Stimulated activated CD8-positive, alpha-beta memory T cell treated with anti-CD3 and anti-CD28 coated beads, Interleukin-12 subunit alpha, Interleukin-12 subunit beta, amount 100 ng/mL, for 24 hours (primary cell): ENCODE measurements at regions not wholly inside any gene's neighbourhood (a gene's known extent, or its start where the extent isn't known, plus 50 kb on each side); places are given as distances from the start of the nearest gene placed in this dataset.
"Not testable (repeated sequence)": the region's sequence is repeated elsewhere in the genome, so short reads cannot be mapped to it uniquely, and the experiment has no call there.

Source experiments
- DNase-seq: peaks from one replicate; pipeline ENCODE4 v3.0.0-alpha.2; 2020; ENCODE audit errors: extremely low read depth

- not testable (repeated sequence) for DNase-seq
Observed at GRCh38 chr20:50448625-50449403, 61.4 kb upstream of the PTPN1 start.

GRCh38 chr20:50449738-50450492 lies 60.3 kb upstream of the PTPN1 start:
- DNase-seq = no peak

DNA sequence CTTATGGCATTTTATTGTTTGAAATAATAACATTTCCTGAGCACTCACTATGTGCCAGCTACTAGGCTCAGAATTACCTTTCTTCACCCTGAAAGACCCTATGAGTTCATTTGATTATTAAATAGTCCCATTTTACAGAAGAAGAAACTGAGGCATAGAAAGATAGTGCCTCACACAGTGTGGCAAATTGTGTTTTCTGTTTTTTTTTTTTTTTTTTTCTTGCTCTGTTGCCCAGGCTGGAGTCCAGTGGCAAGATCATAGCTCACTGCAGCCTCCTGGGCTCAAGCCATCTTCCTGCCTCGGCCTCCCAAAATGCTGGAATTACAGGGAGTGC lies 59.7 kb upstream of the PTPN1 start:
- DNase-seq = no peak

- DNase-seq = no peak
Observed at GRCh38 chr20:50450881-50451752, 59.1 kb upstream of the PTPN1 start.

DNA sequence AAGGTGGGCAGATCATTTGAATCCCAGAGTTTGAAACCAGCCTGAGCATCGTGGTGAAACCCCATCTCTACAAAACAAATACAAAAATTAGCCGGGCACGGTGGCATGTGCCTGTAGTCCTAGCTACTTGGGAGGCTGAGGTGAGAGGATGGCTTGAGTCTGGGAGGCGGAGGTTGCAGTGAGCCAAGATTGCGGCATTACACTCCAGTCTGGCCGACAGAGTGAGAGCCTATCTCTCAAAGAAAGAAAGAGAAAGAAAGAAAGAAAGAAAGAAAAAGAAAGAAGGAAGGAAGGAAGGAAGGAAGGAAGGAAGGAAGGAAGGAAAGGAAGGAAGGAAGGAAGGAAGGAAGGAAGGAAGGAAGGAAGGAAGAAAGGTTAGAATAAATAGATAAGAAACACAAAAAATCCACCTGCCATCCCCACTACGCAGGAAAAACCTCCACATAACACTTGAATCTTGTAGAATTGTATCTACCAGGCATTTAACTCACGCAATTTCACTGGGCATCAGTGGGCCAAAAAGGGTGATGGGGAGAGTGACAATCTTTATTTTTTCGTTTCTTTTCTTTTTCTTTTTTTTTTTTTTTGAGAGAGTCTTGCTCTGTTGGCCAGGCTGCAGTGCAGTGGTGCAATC lies 58.3 kb upstream of the PTPN1 start:
- not testable (repeated sequence) for DNase-seq

- DNase-seq = no peak
Observed at GRCh38 chr20:50453533-50454244, 56.5 kb upstream of the PTPN1 start.

GRCh38 chr20:50455245-50455644 lies 54.9 kb upstream of the PTPN1 start:
- DNase-seq = not testable (repeated sequence)

GRCh38 chr20:50455656-50456451 lies 54.3 kb upstream of the PTPN1 start:
- no peak for DNase-seq

- DNase-seq = no peak
Observed at GRCh38 chr20:50456452-50457324, 53.5 kb upstream of the PTPN1 start.

GRCh38 chr20:50459124-50459918 lies 50.9 kb upstream of the PTPN1 start:
- no peak for DNase-seq

DNA sequence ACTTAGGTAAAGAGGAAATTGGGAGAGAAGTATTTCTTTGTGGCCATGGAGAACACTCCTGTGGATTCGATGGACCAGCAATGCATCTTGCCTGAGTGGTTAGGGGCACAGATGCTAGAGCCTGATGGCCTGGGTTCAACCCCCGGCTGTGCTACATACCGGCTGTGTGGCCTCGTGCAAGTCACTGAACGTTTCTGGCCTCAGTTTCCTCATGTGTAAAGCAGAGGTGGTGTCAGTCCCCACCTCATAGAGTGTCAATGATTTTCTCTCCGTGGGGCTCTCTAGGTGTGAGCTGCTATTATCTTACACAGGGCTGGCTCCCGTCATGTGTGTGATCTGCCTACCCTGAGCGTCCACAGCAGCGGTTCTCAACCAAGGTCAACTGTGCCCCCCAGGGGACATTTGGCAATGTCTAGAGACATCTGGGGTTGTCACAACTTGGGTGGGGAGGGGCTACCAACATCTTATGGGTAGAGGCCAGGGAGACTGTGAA lies 50.0 kb upstream of the PTPN1 start:
- no peak for DNase-seq
